ES-I3 (cell line): ENCODE measurements at regions not wholly inside any gene's neighbourhood (a gene's known extent, or its start where the extent isn't known, plus 50 kb on each side); places are given as distances from the start of the nearest gene placed in this dataset.

Source experiments
- H3K36me3 ChIP-seq: 2 replicates; pipeline ENCODE4 v1.6.1; 2013; ENCODE audit warnings: mild to moderate bottlenecking, low read length, control low read depth, moderate library complexity; ENCODE audit not compliant: insufficient read depth
- H3K4me1 ChIP-seq: 2 replicates; pipeline ENCODE4 v1.6.1; 2013; ENCODE audit warnings: mild to moderate bottlenecking, control low read depth, low read length; ENCODE audit not compliant: insufficient read depth
- H3K9ac ChIP-seq: 2 replicates; pipeline ENCODE4 v1.6.1; 2013; ENCODE audit warnings: low read depth, mild to moderate bottlenecking, low read length, moderate library complexity
- H3K9me3 ChIP-seq: 2 replicates; pipeline ENCODE4 v1.6.1; 2013; ENCODE audit warnings: mild to moderate bottlenecking, low read length, moderate library complexity; ENCODE audit not compliant: control insufficient read depth, insufficient read depth

GRCh38 chr7:52026140-52026539, 709.5 kb upstream of the COBL start:
- Histone ChIP-seq H3K36me3 (no peaks in the 10 kb centered on the region), H3K9ac (no peak overlapping the region), H3K9me3 (no peaks in the 10 kb centered on the region; the same call in 1 of the 2 replicates), H3K4me1 (no peaks in the 10 kb centered on the region)

- H3K9ac ChIP-seq: no peak overlapping the region
- no peaks in the 10 kb centered on the region for H3K4me1 ChIP-seq
- H3K9me3 ChIP-seq: no peaks in the 10 kb centered on the region; the same call in 1 of the 2 replicates
- no peaks in the 10 kb centered on the region for H3K36me3 ChIP-seq
These were observed 704.7 kb upstream of the COBL start for GRCh38 chr7:52021343-52021742.

- no peaks in the 10 kb centered on the region for H3K9me3 ChIP-seq
- no peaks in the 10 kb centered on the region for H3K36me3 ChIP-seq
- H3K4me1 ChIP-seq: no peaks in the 10 kb centered on the region
- H3K9ac ChIP-seq: no peak overlapping the region; the same call in 1 of the 2 replicates
These were observed 702.1 kb upstream of the COBL start for GRCh38 chr7:52018680-52019054.

GRCh38 chr7:52017802-52018679, 701.4 kb upstream of the COBL start:
- no peaks in the 10 kb centered on the region for H3K36me3 ChIP-seq
- no peaks in the 10 kb centered on the region for H3K9me3 ChIP-seq
- peak overlapping the region; percentile 46; the same call in 1 of the 2 replicates for H3K9ac ChIP-seq
- no peaks in the 10 kb centered on the region for H3K4me1 ChIP-seq

- Histone ChIP-seq H3K9ac (no peak overlapping the region), H3K36me3 (no peaks in the 10 kb centered on the region), H3K9me3 (no peaks in the 10 kb centered on the region), H3K4me1 (0 out of 2 replicates have a peak, but pooled peaks cover 4% of the 10 kb centered on the region)
These were observed 692.6 kb upstream of the COBL start for GRCh38 chr7:52009181-52009580.

- no peak overlapping the region for H3K9ac ChIP-seq
- no peaks in the 10 kb centered on the region for H3K9me3 ChIP-seq
- no peaks in the 10 kb centered on the region for H3K36me3 ChIP-seq
- 0 out of 2 replicates have a peak, but pooled peaks cover 4% of the 10 kb centered on the region for H3K4me1 ChIP-seq
These were observed 690.1 kb upstream of the COBL start for GRCh38 chr7:52006674-52007073.

GRCh38 chr7:52005613-52006012, 689.0 kb upstream of the COBL start:
- 0 out of 2 replicates have a peak, but pooled peaks cover 4% of the 10 kb centered on the region for H3K4me1 ChIP-seq
- H3K9ac ChIP-seq: no peak overlapping the region
- H3K9me3 ChIP-seq: no peaks in the 10 kb centered on the region
- H3K36me3 ChIP-seq: no peaks in the 10 kb centered on the region

- no peak overlapping the region for H3K9ac ChIP-seq
- no peaks in the 10 kb centered on the region for H3K36me3 ChIP-seq
- H3K9me3 ChIP-seq: no peaks in the 10 kb centered on the region; the same call in 1 of the 2 replicates
- no peaks in the 10 kb centered on the region for H3K4me1 ChIP-seq
These were observed 679.1 kb upstream of the COBL start for GRCh38 chr7:51995596-51996179.

GRCh38 chr7:51982653-51983052, 666.0 kb upstream of the COBL start:
- no peaks in the 10 kb centered on the region for H3K4me1 ChIP-seq
- H3K9me3 ChIP-seq: no peaks in the 10 kb centered on the region
- H3K9ac ChIP-seq: no peak overlapping the region
- H3K36me3 ChIP-seq: no peaks in the 10 kb centered on the region

GRCh38 chr7:51980812-51981211, 664.2 kb upstream of the COBL start:
- Histone ChIP-seq H3K36me3 (no peaks in the 10 kb centered on the region), H3K9me3 (no peaks in the 10 kb centered on the region)

GRCh38 chr7:51980313-51980712, 663.7 kb upstream of the COBL start:
- H3K9ac ChIP-seq: no peak overlapping the region
- H3K9me3 ChIP-seq: no peaks in the 10 kb centered on the region
- H3K4me1 ChIP-seq: no peaks in the 10 kb centered on the region
- no peaks in the 10 kb centered on the region for H3K36me3 ChIP-seq

More at GRCh38 chr7:51980812-51981211, 664.2 kb upstream of the COBL start:
- Histone ChIP-seq H3K4me1 (no peaks in the 10 kb centered on the region), H3K9ac (no peak overlapping the region)

- H3K9ac ChIP-seq: no peak overlapping the region
- no peaks in the 10 kb centered on the region for H3K36me3 ChIP-seq
- H3K9me3 ChIP-seq: no peaks in the 10 kb centered on the region
- peaks cover 3% of the 10 kb centered on the region; the same call in 1 of the 2 replicates for H3K4me1 ChIP-seq
These were observed 661.3 kb upstream of the COBL start for GRCh38 chr7:51977913-51978312.

GRCh38 chr7:51973939-51974338, 657.3 kb upstream of the COBL start:
- no peak overlapping the region for H3K9ac ChIP-seq

GRCh38 chr7:51973071-51973470, 656.5 kb upstream of the COBL start:
- Histone ChIP-seq H3K4me1 (peaks cover 3% of the 10 kb centered on the region; the same call in 1 of the 2 replicates), H3K9me3 (no peaks in the 10 kb centered on the region), H3K9ac (no peak overlapping the region), H3K36me3 (no peaks in the 10 kb centered on the region)

More at GRCh38 chr7:51973939-51974338, 657.3 kb upstream of the COBL start:
- H3K36me3 ChIP-seq: no peaks in the 10 kb centered on the region
- H3K4me1 ChIP-seq: peaks cover 3% of the 10 kb centered on the region; the same call in 1 of the 2 replicates
- no peaks in the 10 kb centered on the region for H3K9me3 ChIP-seq
